Uterus (tissue), 2 donors: ENCODE measurements at regions not wholly inside any gene's neighbourhood (a gene's known extent, or its start where the extent isn't known, plus 50 kb on each side); places are given as distances from the start of the nearest gene placed in this dataset.

ENCODE experiments used
- CTCF ChIP-seq, 4 experiments: fragments of 200-600 bp in 2 of 4; fragments of 450-650 bp in 2 of 4; sonication (generic) in 2 of 4; IDR thresholded peaks; one replicate each; pipeline ENCODE4 v1.5.1; 2016 to 2019; ENCODE audit warnings: antibody characterized with exemption in 4 of 4, mild to moderate bottlenecking in 2 of 4, moderate library complexity in 1 of 4
- POLR2A ChIP-seq, 2 donors: fragments of 450-650 bp; IDR thresholded peaks; one replicate each; pipeline ENCODE4 v1.6.1; 2016; ENCODE audit warnings: antibody characterized with exemption in 2 of 2, mild to moderate bottlenecking in 1 of 2, moderate library complexity in 1 of 2

- no peak for TF ChIP-seq CTCF (IDR thresholded peaks at IDR 0.05)
- TF ChIP-seq POLR2A (IDR thresholded peaks at IDR 0.05): no peak
These were observed 118.7 kb downstream of the ZNF330 start for GRCh38 chr4:141339391-141339790.
